H9 (cell line): ENCODE measurements at regions not wholly inside any gene's neighbourhood (a gene's known extent, or its start where the extent isn't known, plus 50 kb on each side); places are given as distances from the start of the nearest gene placed in this dataset.

Source experiments
- DNase-seq: peaks from one replicate; pipeline ENCODE4 v3.0.0-alpha.2; 2017
- H2AFZ ChIP-seq: one replicate; pipeline ENCODE4 v1.6.1; 2013; ENCODE audit warnings: mild to moderate bottlenecking, low read length, control low read depth, moderate library complexity
- H2AK5ac ChIP-seq: 2 replicates; pipeline ENCODE4 v1.6.1; 2013; ENCODE audit warnings: low read length, control low read depth, mixed read lengths; ENCODE audit not compliant: insufficient read length
- H2BK120ac ChIP-seq: one replicate; pipeline ENCODE4 v1.6.1; 2013; ENCODE audit warnings: low read depth, mild to moderate bottlenecking, low read length, control low read depth, inconsistent platforms; ENCODE audit not compliant: poor library complexity, severe bottlenecking
- H2BK12ac ChIP-seq: 2 replicates; pipeline ENCODE4 v1.6.1; 2013; ENCODE audit warnings: low read length, control low read depth, mixed read lengths, low read depth; ENCODE audit not compliant: insufficient read length
- H2BK15ac ChIP-seq: 2 replicates; pipeline ENCODE4 v1.6.1; 2013; ENCODE audit warnings: low read depth, low read length, control low read depth
- H2BK20ac ChIP-seq: one replicate; pipeline ENCODE4 v1.6.1; 2013; ENCODE audit warnings: low read depth, mild to moderate bottlenecking, low read length, control low read depth, inconsistent platforms; ENCODE audit not compliant: poor library complexity, severe bottlenecking
- H2BK5ac ChIP-seq: 2 replicates; pipeline ENCODE4 v1.6.1; 2013; ENCODE audit warnings: low read length, control low read depth, mixed read lengths; ENCODE audit not compliant: insufficient read length
- H3K14ac ChIP-seq: 2 replicates; pipeline ENCODE4 v1.6.1; 2013; ENCODE audit warnings: low read length, control low read depth; ENCODE audit not compliant: insufficient read depth
- H3K18ac ChIP-seq: 2 replicates; pipeline ENCODE4 v1.6.1; 2013; ENCODE audit warnings: low read depth, mild to moderate bottlenecking, mixed read lengths, low read length, control low read depth; ENCODE audit not compliant: insufficient read length
- H3K23ac ChIP-seq: 2 replicates; pipeline ENCODE4 v1.6.1; 2013; ENCODE audit warnings: low read length, control low read depth, mixed read lengths, low read depth; ENCODE audit not compliant: insufficient read length
- H3K23me2 ChIP-seq: 2 replicates; pipeline ENCODE4 v1.6.1; 2013; ENCODE audit warnings: low read depth, mild to moderate bottlenecking, mixed read lengths, low read length, control low read depth; ENCODE audit not compliant: insufficient read length, poor library complexity, severe bottlenecking
- H3K27ac ChIP-seq: 2 replicates; pipeline ENCODE4 v1.5.1; 2013; ENCODE audit warnings: low read length, control low read depth, mixed read lengths, low read depth; ENCODE audit not compliant: insufficient read length
- H3K27me3 ChIP-seq: 2 replicates; pipeline ENCODE4 v1.6.1; 2013; ENCODE audit warnings: low read length, control low read depth, inconsistent platforms; ENCODE audit not compliant: insufficient read depth
- H3K4ac ChIP-seq: 2 replicates; pipeline ENCODE4 v1.6.1; 2013; ENCODE audit warnings: low read depth, mild to moderate bottlenecking, control low read depth, inconsistent platforms, low read length, moderate library complexity
- H3K4me1 ChIP-seq: 2 replicates; pipeline ENCODE4 v1.6.1; 2013; ENCODE audit warnings: low read length, control low read depth, inconsistent platforms; ENCODE audit not compliant: insufficient read depth
- H3K4me2 ChIP-seq: 2 replicates; pipeline ENCODE4 v1.6.1; 2013; ENCODE audit warnings: low read length, control low read depth, mixed read lengths; ENCODE audit not compliant: insufficient read length, insufficient read depth
- H3K56ac ChIP-seq: 2 replicates; pipeline ENCODE4 v1.6.1; 2013; ENCODE audit warnings: low read depth, mild to moderate bottlenecking, mixed read lengths, low read length, control low read depth; ENCODE audit not compliant: insufficient read length
- H3K79me1 ChIP-seq: 2 replicates; pipeline ENCODE4 v1.6.1; 2013; ENCODE audit warnings: low read depth, mild to moderate bottlenecking, moderate library complexity, low read length, control low read depth, inconsistent platforms; ENCODE audit not compliant: insufficient read depth, poor library complexity, severe bottlenecking
- H3K79me2 ChIP-seq: 2 replicates; pipeline ENCODE4 v1.6.1; 2013; ENCODE audit warnings: low read length, control low read depth, inconsistent platforms; ENCODE audit not compliant: insufficient read depth
- H3K9ac ChIP-seq: 2 replicates; pipeline ENCODE4 v1.6.1; 2013; ENCODE audit warnings: low read length, control low read depth, mixed read lengths; ENCODE audit not compliant: insufficient read length; ENCODE audit errors: extremely low read depth
- H3K9me3 ChIP-seq: one replicate; pipeline ENCODE4 v1.6.1; 2013; ENCODE audit warnings: low read depth, low read length, inconsistent platforms; ENCODE audit not compliant: control insufficient read depth
- H3T11ph ChIP-seq: one replicate; pipeline ENCODE4 v1.6.1; 2013; ENCODE audit warnings: mild to moderate bottlenecking, low read length, control low read depth, inconsistent platforms
- H4K20me1 ChIP-seq: one replicate; pipeline ENCODE4 v1.6.1; 2013; ENCODE audit not compliant: control insufficient read depth, insufficient read length, insufficient read depth
- H4K5ac ChIP-seq: 2 replicates; pipeline ENCODE4 v1.6.1; 2013; ENCODE audit warnings: low read depth, mild to moderate bottlenecking, mixed read lengths, low read length, control low read depth; ENCODE audit not compliant: insufficient read length
- H4K8ac ChIP-seq: replicated peaks from 2 replicates; pipeline ENCODE4 v1.6.1; 2013; ENCODE audit warnings: low read length, control low read depth, mixed read lengths, low read depth; ENCODE audit not compliant: insufficient read length
- H4K91ac ChIP-seq: 2 replicates; pipeline ENCODE4 v1.6.1; 2013; ENCODE audit warnings: low read depth, mild to moderate bottlenecking, moderate library complexity, mixed read lengths, low read length, control low read depth; ENCODE audit not compliant: insufficient read length
- H3K27ac Mint-ChIP-seq, 3 experiments: 2 replicates in 2 of 3; 3 replicates in 1 of 3; pipeline ENCODE4 v1.8.0; 2020 to 2021; ENCODE audit warnings: mixed read lengths in 3 of 3, mild to moderate bottlenecking in 1 of 3, moderate library complexity in 1 of 3
- H3K27me3 Mint-ChIP-seq: 2 replicates; pipeline ENCODE4 v1.8.0; 2021; ENCODE audit warnings: low read depth, mild to moderate bottlenecking, moderate library complexity, mixed read lengths
- H3K36me3 Mint-ChIP-seq, 3 experiments: 2 replicates in 2 of 3; 3 replicates in 1 of 3; pipeline ENCODE4 v1.8.0; 2020 to 2021; ENCODE audit warnings: low read depth in 3 of 3, mixed read lengths in 3 of 3; ENCODE audit not compliant: insufficient read depth in 1 of 3
- H3K4me1 Mint-ChIP-seq, 2 experiments: 2 replicates each; pipeline ENCODE4 v1.8.0; 2020; ENCODE audit warnings: mixed read lengths in 2 of 2
- H3K4me3 Mint-ChIP-seq, 2 experiments: 2 replicates in 1 of 2; 3 replicates in 1 of 2; pipeline ENCODE4 v1.8.0; 2020 to 2021; ENCODE audit warnings: mild to moderate bottlenecking in 2 of 2, mixed read lengths in 2 of 2, moderate library complexity in 1 of 2
- H3K9me3 Mint-ChIP-seq, 2 experiments: 2 replicates in 1 of 2; 3 replicates in 1 of 2; pipeline ENCODE4 v1.8.0; 2020; ENCODE audit warnings: mild to moderate bottlenecking in 2 of 2, mixed read lengths in 2 of 2, moderate library complexity in 1 of 2
- WGBS: extraction: QIAGEN DNeasy Blood & Tissue Kit; methylation state at CpG from one replicate; pipeline ENCODE4 v1.1.7; 2013; ENCODE audit warnings: missing lambda C conversion rate, low lambda C conversion rate, mixed read lengths; ENCODE audit not compliant: insufficient read length; ENCODE audit errors: extremely low coverage; 5-methylcytosine and 5-hydroxymethylcytosine counted together
- TF ChIP-seq, protein P1 (sequence below): fragments of 200-600 bp; sonication (generic); conservative IDR thresholded peaks from 3 replicates; pipeline ENCODE4 v1.8.0; 2021; ENCODE audit warnings: antibody characterized with exemption, mild to moderate bottlenecking

DNA sequence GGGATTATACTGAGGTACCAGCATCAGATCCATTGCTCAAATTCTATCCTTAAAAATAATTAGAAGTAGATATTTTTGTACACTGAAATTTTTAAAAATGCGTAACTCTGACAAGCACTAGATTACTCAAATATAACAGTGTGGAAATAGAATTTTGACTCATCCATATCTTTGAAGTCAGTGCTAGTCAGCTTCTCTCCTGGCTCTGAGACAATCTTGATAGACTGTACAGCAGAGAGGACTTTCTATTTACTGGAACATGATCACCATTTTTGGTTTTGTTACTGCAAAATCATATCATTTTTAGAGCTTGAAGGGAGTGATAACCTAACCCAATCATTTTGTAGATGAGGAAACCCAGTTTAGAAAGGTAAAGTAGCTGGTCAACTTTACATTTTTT lies 195.0 kb downstream of the MTERF1 start:
- Mint-ChIP-seq H3K4me1 (no peaks in the 10 kb centered on the region), H3K4me3 (no peak overlapping the region), H3K27me3 (no peaks in the 10 kb centered on the region; the same call in 1 of the 2 replicates), H3K36me3 (peaks cover 6 to 9% (median 6%) of the 10 kb centered on the region in 3 experiments; a peak in 6 of 7 replicates), H3K27ac (no peak overlapping the region), H3K9me3 (peaks cover 15 to 19% of the 10 kb centered on the region in 2 experiments)
- no peak overlapping the region for H2BK12ac ChIP-seq
- H3K27me3 ChIP-seq: no peaks in the 10 kb centered on the region
- H3K4me2 ChIP-seq: no peak overlapping the region
- DNase-seq: no peak
- H2BK5ac ChIP-seq: no peak overlapping the region
- no CpG with 5 or more reads among the region's 1 CpG for WGBS
- no peak overlapping the region for H3T11ph ChIP-seq
- H2AFZ ChIP-seq: no peak overlapping the region
- no peaks in the 10 kb centered on the region for H3K79me1 ChIP-seq
- H3K4ac ChIP-seq: no peak overlapping the region
- peaks cover 2% of the 10 kb centered on the region for H4K20me1 ChIP-seq
- no peak overlapping the region for H3K56ac ChIP-seq
- H3K9ac ChIP-seq: no peak overlapping the region
- TF ChIP-seq, protein P1, sequence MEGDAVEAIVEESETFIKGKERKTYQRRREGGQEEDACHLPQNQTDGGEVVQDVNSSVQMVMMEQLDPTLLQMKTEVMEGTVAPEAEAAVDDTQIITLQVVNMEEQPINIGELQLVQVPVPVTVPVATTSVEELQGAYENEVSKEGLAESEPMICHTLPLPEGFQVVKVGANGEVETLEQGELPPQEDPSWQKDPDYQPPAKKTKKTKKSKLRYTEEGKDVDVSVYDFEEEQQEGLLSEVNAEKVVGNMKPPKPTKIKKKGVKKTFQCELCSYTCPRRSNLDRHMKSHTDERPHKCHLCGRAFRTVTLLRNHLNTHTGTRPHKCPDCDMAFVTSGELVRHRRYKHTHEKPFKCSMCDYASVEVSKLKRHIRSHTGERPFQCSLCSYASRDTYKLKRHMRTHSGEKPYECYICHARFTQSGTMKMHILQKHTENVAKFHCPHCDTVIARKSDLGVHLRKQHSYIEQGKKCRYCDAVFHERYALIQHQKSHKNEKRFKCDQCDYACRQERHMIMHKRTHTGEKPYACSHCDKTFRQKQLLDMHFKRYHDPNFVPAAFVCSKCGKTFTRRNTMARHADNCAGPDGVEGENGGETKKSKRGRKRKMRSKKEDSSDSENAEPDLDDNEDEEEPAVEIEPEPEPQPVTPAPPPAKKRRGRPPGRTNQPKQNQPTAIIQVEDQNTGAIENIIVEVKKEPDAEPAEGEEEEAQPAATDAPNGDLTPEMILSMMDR: no peak
- H4K91ac ChIP-seq: no peak overlapping the region
- no peak overlapping the region for H2BK20ac ChIP-seq
- no peak overlapping the region for H3K23ac ChIP-seq
- no peaks in the 10 kb centered on the region for H3K79me2 ChIP-seq
- H3K14ac ChIP-seq: no peak overlapping the region
- H2BK15ac ChIP-seq: no peak overlapping the region
- no peak overlapping the region for H4K5ac ChIP-seq
- H3K9me3 ChIP-seq: peaks cover 10% of the 10 kb centered on the region
- H3K23me2 ChIP-seq: no peaks in the 10 kb centered on the region
- H2AK5ac ChIP-seq: no peak overlapping the region
- no peak overlapping the region for H3K27ac ChIP-seq
- no peak overlapping the region for H4K8ac ChIP-seq
- H3K4me1 ChIP-seq: no peaks in the 10 kb centered on the region
- no peak overlapping the region for H3K18ac ChIP-seq
- no peak overlapping the region for H2BK120ac ChIP-seq
